ENCODE measurements at regions not wholly inside any gene's neighbourhood (a gene's known extent, or its start where the extent isn't known, plus 50 kb on each side); places are given as distances from the start of the nearest gene placed in this dataset.

GRCh38 chr6:40319124-40319523 is 268.0 kb downstream of the LRFN2 start:
- ATAC-seq (no peak), DNase-seq (ENCODE audit: missing footprints) (no peak)
- intact Hi-C loops (cut with DNase I), result no loop called here

GRCh38 chr6:40315060-40315459 is 272.1 kb downstream of the LRFN2 start:
- DNase-seq (ENCODE audit: missing footprints) (no peak), ATAC-seq (no peak)
- intact Hi-C loops (cut with DNase I), result no loop called here

DNA sequence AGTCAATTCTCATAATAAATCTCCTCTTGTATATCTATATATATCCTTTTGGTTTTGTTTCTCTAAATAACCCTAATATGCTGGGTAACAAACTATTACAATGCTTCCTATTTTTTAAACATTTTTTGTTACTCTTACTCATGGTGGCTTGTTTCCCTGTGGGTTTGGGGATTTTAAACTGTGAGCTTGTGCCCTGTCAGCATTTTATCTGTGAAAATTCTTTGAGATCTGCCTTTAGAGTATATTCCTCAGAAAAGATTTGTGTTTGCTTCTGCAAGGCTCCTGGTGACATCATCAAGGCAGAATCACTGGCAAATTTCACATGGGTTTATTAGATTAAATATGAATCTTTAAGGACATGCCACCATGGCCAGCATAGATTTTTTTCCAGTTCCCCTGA is 273.6 kb downstream of the LRFN2 start:
- DNase-seq (ENCODE audit: missing footprints), result no peak
- intact Hi-C loops (cut with DNase I), result no loop called here
- no peak for ATAC-seq

GRCh38 chr6:40312213-40313015 is 274.8 kb downstream of the LRFN2 start:
- ATAC-seq, result peak; percentile 35
- no peak for DNase-seq (ENCODE audit: missing footprints)
- intact Hi-C loops (cut with DNase I), result no loop called here

DNA sequence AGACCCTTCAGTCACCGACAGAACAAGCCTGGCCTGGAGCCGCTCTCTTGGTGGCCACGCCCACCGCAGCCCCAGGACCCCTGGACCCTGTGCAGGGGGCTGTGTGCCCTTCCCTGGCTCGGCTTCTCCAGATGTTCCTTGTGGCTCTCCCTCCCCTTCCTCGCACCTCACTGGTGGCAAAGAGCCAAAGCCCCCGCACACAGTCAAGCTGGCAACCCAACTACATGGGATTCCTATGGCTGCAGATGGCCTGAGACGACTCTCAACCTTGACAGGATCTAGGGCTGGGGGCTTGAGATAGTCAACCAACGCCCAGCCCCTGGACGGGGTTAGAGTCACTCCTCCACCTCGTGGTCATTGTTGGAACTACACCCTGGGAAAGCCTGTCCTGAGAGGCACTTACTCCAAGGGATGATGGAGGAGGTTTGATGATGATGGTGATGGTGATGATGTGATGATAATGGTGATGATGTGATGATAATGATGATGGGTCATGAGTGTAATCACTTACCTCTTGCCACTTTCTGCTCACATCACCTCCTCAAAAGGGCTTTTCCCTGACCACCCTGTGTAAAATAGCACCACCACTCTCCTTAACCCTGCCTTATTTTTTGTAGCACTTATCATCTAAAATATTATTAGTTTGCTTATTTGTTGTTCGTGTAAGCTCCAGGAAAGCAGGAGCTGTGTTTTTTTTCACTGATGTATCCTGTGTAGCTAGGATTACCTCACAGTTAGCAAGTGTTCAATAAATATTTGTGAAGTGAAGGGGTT is 278.4 kb downstream of the LRFN2 start:
- peak; percentile 43 for ATAC-seq
- intact Hi-C loops (cut with DNase I), result loop anchor here (2.0 kb wide), 1 partner anchor 328 kb away; no protein-coding TSS in a partner anchor
- no peak for DNase-seq (ENCODE audit: missing footprints)

GRCh38 chr6:40307712-40308111 is 279.5 kb downstream of the LRFN2 start:
- no peak for ATAC-seq
- DNase-seq (ENCODE audit: missing footprints), result no peak
- intact Hi-C loops (cut with DNase I), result loop anchor here (2.0 kb wide), 1 partner anchor 327 kb away; no protein-coding TSS in a partner anchor

- intact Hi-C loops (cut with DNase I), result no loop called here
- DNase-seq (ENCODE audit: missing footprints) (no peak), ATAC-seq (no peak)
These were observed 284.2 kb downstream of the LRFN2 start for GRCh38 chr6:40302856-40303454.

DNA sequence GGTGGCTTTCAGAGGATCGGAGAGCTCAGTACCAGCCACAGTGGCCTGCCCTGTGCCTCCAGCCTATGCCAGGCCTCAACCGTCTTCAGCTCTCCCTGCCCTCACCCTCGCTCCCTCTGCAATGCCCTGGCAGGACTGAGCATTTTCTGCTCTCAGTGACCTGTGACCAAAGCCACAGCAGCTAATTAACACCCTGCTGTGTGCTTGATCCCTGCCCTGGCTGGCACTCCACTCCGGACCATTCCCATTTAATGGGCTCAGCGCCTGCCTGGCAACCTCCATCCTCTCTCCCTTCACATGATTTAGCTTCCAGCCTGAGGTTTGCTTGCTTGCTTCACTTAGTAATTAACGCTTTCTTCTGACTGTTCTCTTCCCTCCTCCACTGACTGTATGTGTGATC is 287.5 kb downstream of the LRFN2 start:
- peak; percentile 81 for ATAC-seq
- intact Hi-C loops (cut with DNase I), result no loop called here
- DNase-seq (ENCODE audit: missing footprints), result no peak

DNA sequence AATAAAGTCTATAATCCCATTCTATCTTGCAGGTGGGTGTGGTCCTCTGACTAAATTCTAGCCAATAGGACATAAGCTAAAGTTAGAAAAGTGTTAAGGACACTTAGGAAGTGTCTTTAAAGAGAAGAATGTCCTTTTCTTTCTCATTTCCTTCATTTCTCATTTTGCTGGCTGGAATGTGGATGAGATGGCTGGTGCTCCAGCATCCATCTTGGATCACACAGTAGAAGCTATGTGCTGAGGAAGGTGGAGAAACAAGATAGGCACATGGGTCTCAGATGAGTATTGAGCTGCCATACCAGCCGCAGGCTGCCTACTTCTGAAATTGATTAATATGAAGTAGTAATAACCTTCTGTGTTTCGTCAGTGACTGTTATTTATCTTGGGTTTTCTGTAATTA is 289.0 kb downstream of the LRFN2 start:
- intact Hi-C loops (cut with DNase I), result no loop called here
- DNase-seq (ENCODE audit: missing footprints) (no peak), ATAC-seq (no peak)

DNA sequence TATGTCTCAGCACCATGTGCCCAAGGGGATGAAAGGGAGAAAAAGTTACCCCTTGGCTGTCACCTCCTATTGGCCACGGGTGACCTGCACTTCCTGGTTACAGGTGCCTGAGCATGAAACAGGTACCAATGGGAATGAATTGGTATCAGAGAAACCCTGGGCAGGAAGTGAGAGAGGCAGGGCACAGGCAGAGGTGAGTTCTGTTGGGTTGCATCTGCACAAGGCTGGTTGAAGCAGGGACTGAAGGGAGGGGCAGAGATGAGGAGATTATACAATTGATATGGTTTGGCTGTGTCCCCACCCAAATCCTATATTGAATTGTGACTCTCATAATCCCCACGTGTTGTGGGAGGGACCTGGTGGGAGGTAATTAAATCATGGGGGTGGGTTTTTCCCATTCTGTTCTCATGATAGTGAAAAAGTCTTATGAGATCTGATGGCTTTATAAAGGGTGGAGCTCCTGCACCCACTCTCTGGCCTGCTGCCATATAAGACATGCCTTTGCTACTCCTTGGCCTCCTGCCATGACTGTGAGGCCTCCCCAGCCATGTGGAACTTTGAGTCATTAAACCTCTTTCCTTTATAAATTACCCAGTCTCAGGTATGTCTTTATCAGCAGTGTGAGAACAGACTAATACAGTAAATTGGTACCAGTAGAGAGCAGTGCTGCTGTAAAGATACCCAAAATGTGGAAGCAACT is 291.8 kb downstream of the LRFN2 start:
- intact Hi-C loops (cut with DNase I), result no loop called here
- DNase-seq (ENCODE audit: missing footprints) (no peak), ATAC-seq (no peak)

DNA sequence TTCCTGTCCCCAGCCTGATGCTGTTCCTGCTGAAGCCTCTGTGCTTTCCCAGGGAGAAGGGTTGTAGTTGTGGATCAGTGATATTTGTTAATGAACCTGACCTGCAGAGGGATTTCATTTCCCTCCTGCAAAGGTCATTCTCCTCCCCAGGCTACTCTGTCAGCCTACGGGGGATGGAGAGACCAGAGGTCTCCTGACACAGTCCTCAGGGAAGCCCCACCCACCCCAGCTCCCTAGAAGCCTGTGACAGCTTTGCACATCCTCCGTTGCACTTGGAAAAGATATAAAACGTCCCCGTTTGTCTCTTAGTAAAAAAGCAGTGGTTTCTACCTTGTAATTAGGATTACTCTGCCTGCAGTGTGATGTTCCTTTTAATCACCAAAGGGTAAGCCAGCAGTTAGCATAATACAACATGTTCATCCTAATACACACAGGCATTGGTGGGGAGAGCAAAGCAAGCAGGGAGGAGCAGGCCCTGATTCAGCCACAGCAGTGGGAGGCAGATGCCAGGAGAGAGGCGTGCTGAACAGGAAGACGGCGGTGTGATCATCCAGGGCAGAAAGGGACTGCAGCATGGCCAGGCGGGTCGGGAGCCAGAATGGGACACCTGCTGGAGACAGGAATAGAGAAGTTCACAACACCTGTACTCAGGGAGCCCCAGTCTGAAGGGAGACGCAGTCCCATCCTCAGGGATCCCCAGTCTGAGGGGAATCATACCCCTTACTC is 293.5 kb downstream of the LRFN2 start:
- intact Hi-C loops (cut with DNase I), result no loop called here
- DNase-seq (ENCODE audit: missing footprints), result no peak
- no peak for ATAC-seq

DNA sequence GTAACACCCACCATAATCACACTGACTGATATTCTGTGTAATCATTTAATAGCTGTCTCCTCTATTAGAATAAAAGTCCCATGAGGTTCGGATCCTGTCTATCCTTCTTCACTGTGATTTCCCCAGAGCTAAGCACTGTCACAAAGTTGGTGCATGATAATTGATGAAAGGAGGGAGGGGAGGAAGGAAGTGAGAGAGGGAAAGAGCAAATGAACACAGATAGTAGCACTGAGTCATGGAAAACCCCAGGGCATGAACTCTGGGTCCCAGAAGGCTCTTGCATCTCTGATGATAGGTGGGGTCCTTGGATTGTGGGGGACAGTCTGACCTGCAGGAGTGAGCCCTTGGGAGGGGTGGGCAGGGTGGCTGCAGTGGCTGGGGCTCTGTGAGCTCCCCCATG is 294.1 kb downstream of the LRFN2 start:
- intact Hi-C loops (cut with DNase I), result no loop called here
- ATAC-seq (no peak), DNase-seq (ENCODE audit: missing footprints) (no peak)

DNA sequence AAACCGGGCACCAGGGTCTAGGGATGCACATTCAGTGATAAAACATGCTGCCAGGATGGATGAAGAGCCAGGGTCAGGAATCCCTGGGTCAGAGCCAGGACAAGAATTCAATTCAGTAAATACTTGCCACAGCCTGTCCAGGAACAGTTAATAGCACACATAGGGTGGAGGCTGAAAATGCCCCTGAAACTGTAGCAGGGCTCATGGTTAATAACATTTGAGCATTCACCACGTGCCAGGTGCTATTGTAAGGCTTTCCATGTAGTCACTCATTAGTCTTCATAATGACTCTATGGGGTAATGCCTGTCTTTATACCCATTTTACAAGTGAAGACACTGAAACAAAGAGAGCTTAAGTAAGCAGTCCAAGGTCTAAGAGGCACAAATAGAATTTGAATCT is 296.3 kb downstream of the LRFN2 start:
- intact Hi-C loops (cut with DNase I), result no loop called here

GRCh38 chr6:40288919-40289318 is 298.2 kb downstream of the LRFN2 start:
- ATAC-seq (no peak), DNase-seq (ENCODE audit: missing footprints) (no peak)
- intact Hi-C loops (cut with DNase I), result no loop called here

More for the DNA sequence above, 296.3 kb downstream of the LRFN2 start:
- ATAC-seq, result no peak
- DNase-seq (ENCODE audit: missing footprints), result no peak

GRCh38 chr6:40287296-40287850 is 299.8 kb downstream of the LRFN2 start:
- intact Hi-C loops (cut with DNase I), result no loop called here

DNA sequence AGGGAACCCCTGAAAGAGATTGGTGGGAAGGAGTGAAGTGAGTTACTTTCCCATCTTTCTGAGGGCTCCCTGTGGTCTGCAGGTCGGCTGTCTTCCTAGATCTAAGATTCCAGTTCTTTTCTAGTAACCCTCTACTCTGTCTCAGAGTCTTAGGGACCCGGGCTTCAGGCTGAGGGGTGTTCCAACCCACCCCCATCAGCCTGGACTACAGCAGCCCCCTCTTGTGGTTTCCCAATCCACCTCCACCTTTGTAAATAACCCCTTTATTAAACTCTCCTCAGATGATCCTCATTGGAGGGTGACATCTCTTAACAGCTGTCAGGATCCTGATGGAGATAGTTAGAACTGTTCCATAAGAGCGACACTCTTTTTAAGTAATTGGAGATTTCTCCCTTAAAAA is 300.4 kb downstream of the LRFN2 start:
- ATAC-seq (no peak), DNase-seq (ENCODE audit: missing footprints) (no peak)
- intact Hi-C loops (cut with DNase I), result no loop called here

More at GRCh38 chr6:40287296-40287850, 299.8 kb downstream of the LRFN2 start:
- no peak for ATAC-seq
- no peak for DNase-seq (ENCODE audit: missing footprints)

GRCh38 chr6:40285996-40286395 is 301.2 kb downstream of the LRFN2 start:
- DNase-seq (ENCODE audit: missing footprints), result no peak
- intact Hi-C loops (cut with DNase I), result no loop called here
- no peak for ATAC-seq

DNA sequence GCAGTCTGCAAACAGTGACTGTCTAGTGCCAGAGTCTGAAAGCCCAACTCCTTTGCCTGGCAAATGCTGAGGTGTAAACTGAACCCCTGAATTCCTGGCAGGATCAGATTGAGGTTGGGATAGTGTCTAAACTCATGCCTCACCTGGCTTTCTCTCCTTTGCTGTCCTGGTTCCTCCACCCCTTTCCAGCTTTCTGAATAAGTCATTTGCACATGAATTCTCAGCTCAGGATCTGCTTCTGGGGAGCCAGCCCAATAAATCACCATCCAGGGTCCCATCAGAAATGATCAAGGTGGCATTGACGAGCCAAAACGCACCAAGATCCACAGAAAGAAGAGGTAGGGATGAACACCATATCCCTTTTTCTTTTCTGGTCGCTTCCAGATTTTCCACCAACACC is 301.6 kb downstream of the LRFN2 start:
- no peak for ATAC-seq
- intact Hi-C loops (cut with DNase I), result no loop called here
- no peak for DNase-seq (ENCODE audit: missing footprints)
